Hematopoietic multipotent progenitor cell (in vitro differentiated cells): ENCODE measurements at regions not wholly inside any gene's neighbourhood (a gene's known extent, or its start where the extent isn't known, plus 50 kb on each side); places are given as distances from the start of the nearest gene placed in this dataset.

ENCODE experiments used
- DNase-seq, 3 donors: peaks; one replicate each; pipeline ENCODE4 v3.0.0-alpha.2; 2011 to 2015; ENCODE audit warnings: low read depth in 2 of 3, low spot score in 2 of 3

- no peak for DNase-seq
Measured at GRCh38 chr12:61808856-61809255, 451.3 kb upstream of the USP15 start.

- DNase-seq, result no peak
Measured at GRCh38 chr12:61810486-61810885, 449.7 kb upstream of the USP15 start.

DNA sequence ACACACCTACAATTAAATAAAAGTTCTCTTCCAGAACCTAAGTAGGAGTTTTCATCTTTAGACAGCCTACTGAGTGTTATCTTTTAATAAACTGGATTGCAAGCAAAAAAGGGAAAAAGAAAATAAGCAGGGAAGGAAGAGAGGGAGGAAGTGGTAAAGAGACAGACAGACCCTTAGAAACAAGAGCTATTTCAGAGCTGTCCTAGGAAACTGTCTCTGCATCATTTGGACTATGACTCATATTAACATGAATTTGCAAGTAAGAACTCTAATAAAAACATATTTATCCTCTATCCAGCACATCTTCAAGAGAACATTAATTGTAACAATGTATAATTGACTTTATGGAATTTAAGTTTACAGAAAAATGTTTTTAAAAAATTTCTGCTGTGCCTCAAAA lies 438.8 kb upstream of the USP15 start:
- peak in 2 of 3 donors; percentile 5 to 21 for DNase-seq

DNA sequence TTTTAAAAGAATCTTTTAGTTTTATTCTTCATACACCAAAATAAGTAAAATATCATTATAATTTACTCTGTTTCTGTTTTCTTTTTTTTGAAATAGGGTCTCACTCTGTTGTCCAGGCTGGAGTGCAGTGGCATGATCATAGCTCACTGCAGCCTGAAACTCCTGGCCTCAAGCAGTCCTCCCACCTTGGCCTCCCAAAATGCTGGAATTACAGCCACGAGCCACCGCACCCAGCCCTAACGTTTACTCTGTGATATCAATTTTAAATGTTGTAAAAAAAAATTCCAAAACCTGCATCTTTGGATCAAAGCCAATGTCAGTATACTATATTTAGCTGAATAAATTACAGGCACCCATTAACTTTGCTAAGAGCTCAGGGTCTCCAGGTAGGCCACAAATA lies 437.1 kb upstream of the USP15 start:
- no peak for DNase-seq

DNA sequence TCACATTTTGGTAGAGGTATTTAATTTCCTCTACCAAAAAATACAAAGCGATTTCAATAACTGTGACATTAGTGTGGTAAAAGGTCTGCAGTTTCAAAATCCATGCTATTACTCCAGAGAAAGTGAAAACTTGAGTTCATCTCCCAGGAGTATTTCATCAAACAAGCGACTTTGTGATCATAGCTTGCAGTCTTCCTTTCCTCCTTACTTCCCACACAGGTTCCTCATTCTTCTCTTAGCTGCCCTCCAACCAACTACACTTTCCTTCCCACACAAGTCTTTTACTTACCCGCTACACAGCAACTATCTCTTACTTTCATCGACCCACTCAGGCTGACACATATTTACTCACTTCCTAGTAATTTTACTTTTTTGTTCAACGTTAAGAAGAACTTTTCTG lies 413.4 kb upstream of the USP15 start:
- DNase-seq, result no peak

GRCh38 chr12:61848893-61849292 lies 411.3 kb upstream of the USP15 start:
- no peak for DNase-seq

DNA sequence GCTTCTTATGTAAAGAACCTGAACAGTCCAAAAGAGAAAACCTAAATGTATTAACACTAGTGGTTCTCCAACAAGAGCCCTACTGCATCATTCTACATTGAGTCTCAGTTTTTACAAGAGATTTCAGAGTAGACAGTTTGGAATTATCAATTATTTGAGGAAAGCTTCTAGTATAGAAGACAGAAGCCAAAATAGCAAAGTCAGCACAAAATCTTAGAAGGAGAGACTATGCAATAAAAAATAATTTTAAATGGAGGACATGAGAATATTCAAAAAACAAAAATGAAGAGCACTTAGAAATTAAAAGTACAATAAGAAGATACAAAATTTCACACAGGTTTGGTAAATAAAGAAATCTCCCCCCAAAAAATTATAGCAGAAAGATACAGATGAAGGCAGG lies 406.3 kb upstream of the USP15 start:
- DNase-seq, result no peak

- DNase-seq, result no peak
Measured at GRCh38 chr12:61854902-61855301, 405.3 kb upstream of the USP15 start.

- DNase-seq, result no peak
Measured at GRCh38 chr12:61857968-61858367, 402.2 kb upstream of the USP15 start.

DNA sequence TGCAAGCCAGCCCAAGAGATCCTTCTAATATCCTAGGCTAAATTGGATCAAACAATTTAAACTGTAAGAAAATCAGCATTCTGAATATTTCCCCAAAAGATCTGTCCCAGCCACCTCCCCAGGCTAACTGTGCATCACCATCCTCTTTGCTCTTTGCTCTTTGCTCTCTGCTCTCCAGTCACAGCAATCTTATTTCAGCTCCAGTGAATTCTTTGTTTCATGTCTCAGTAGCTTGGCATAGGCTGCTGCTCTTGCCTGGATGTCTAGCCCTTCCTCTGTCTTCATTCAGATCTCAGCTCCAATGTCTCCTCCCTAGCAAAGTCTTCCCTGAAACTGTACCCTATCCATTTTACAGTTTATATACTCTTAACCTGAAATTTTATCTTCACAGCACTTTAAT lies 399.8 kb upstream of the USP15 start:
- no peak for DNase-seq

DNA sequence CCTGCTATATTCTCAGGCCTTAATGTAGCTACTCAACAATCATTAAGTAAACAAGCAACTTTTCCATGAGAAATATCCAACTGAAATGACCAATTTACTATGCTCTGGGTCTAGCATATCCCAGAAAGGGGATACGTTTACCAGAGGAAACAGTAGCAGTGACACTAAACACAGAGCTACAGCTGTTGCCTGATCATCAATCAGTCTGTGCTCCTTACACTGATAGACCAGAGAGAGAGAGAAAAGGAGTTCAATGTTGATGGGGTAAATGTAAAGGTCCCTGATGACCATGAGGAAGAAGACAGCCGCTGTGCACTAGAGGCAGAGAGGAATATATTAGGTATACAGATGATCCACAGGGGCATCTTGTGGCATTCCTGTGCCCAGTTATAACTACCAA lies 397.2 kb upstream of the USP15 start:
- DNase-seq, result no peak

DNA sequence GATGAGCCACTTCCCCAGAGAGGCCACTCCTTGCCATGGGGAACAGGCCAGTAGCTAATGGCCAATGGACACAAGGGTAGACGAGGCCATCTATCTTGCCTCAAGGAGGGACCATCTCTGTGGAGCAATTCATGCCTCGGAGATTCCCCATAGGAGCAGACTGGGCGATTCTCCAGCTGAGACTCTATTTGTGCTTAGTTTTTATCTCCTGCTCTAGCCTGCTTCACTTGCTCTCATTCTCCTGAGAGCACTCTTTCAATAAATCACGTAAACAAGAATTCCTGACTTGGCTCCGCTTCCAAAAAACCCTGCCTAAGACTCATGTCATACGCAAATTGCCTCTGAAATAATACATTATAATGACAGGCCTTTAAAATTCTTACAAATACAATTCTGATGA lies 396.4 kb upstream of the USP15 start:
- DNase-seq, result no peak

- DNase-seq, result peak in 2 of 3 donors; percentile 10 to 48
Measured at GRCh38 chr12:61869796-61870195, 390.4 kb upstream of the USP15 start.

DNA sequence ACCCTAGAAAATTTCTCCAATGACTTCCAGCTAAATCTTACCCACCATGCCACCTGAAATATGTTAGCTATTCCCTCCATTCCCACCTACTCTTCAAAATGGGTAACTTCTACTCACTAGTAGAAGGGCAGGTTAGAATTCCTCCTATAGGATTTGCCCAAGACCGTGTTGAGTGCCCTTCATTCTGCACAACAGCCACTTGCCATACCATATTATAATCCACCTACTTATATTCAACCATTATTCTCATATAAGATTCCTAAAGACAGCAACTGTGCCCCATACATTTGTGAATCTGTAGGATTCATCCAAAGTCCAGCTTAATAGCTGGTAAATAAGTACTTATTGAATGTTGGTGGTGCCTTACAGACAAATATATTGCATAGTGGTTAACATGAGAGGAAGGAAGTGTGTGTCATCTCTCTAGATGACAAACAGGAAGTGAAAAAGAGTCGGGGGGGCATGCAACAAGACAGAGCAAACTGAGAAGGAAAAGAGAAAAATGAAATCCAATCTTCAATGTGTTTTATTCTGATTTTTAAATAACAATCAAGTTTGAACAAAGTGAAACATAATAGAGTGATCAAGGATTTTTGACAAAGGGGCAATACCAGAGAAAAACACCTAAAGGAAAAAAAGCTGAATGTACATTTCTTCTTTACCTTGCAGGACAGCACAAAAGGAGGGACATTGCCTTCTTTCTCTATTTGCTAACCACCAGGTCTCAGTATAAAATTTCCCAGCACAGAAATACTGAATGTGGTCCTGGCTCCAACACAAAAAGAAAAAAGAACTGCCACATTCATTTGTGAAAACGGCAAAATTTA lies 389.3 kb upstream of the USP15 start:
- DNase-seq, result peak in 2 of 3 donors; percentile 51 to 61

DNA sequence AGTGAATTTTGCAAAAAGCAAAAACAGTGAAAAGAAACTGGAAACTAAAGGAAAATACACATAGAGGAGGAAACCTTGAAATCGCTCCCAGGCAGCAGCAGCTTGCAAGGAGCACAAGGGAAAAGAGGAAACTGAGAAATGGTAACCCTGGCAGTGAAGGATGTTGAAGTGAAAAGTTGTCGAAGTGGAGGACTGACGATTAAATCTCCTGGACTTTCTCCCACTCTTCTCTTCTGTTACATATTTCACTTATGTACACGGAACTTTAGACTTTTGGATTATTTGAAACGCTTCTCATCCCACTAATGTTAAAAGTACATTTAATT lies 388.8 kb upstream of the USP15 start:
- DNase-seq, result no peak

- no peak for DNase-seq
Measured at GRCh38 chr12:61879229-61879628, 381.0 kb upstream of the USP15 start.

DNA sequence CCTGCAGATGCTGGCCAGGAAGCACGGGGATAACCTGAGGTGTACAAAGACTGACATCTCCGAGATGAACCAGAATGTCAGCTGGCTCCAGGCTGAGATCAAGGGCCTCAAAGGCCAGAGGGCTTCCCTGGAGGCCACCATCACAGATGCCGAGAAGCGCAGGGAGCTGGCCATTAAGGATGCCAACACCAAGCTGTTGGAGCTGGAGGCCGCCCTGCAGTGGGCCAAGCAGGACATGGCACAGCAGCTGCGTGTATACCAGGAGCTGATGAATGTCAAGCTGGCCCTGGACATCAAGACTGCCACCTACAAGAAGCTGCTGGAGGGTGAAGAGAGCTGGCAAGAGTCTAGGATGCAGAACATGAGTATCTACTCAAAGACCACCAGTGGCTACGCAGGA lies 380.0 kb upstream of the USP15 start:
- no peak for DNase-seq

DNA sequence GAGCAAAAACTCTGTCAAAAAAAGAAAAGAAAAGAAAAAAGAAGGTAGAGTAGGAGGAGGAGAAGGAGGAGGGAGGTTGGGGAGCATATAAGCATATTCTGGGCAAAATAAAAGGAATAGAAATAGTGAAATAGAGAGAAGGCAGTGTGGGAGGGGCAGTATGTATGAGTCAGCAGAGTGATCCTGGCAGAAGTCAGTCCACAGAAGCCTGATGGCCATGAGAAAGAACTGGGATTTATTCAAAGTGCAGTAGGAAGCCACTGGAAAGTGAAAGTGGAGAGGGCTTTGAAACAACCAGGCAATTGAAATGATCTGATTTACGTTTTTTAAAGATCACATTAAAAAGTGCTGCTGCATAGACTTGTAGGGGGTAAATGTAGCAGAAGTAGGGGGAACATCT lies 368.6 kb upstream of the USP15 start:
- no peak for DNase-seq

- DNase-seq, result no peak
Measured at GRCh38 chr12:61894168-61894567, 366.0 kb upstream of the USP15 start.

DNA sequence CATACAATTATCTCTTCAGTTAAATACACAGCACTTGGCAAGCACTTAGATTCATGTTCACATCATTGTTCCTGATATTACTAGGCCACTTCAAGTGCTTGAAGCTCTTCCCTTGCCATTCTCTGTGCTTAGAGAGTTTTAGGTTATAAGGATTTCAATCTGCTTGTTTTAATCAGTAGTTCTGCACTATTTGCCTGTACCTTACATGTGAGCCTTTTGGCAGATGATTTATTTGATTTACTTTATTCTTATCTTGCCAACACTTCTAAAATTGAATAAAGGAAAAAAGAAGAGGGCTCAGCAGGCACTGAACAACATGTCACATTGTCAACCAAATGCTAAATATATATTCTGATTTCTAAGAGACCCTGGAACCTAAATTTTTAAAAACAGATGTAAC lies 363.8 kb upstream of the USP15 start:
- no peak for DNase-seq

DNA sequence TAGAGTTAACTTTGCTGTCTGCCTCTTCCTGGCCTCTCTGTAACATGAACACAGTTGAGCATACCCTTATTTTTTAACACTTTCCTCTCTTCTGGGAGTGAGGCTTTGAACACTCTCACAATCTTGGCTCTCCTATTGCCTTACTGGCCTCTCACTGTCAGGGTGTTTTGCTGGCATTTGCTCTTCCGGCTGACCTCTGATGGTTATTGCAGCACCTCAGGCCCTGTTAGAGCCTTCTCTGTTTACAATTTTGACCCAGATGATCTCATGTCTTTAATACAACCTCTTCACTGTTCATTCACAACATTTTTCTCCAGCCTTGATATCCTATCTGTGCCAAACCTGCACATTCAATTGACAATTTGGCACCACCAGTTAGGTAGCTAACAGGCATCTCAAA lies 357.8 kb upstream of the USP15 start:
- no peak for DNase-seq

- DNase-seq, result no peak
Measured at GRCh38 chr12:61911113-61911512, 349.1 kb upstream of the USP15 start.

- DNase-seq, result no peak
Measured at GRCh38 chr12:61915420-61915819, 344.8 kb upstream of the USP15 start.
